ENCODE measurements at regions not wholly inside any gene's neighbourhood (a gene's known extent, or its start where the extent isn't known, plus 50 kb on each side); places are given as distances from the start of the nearest gene placed in this dataset.

DNA sequence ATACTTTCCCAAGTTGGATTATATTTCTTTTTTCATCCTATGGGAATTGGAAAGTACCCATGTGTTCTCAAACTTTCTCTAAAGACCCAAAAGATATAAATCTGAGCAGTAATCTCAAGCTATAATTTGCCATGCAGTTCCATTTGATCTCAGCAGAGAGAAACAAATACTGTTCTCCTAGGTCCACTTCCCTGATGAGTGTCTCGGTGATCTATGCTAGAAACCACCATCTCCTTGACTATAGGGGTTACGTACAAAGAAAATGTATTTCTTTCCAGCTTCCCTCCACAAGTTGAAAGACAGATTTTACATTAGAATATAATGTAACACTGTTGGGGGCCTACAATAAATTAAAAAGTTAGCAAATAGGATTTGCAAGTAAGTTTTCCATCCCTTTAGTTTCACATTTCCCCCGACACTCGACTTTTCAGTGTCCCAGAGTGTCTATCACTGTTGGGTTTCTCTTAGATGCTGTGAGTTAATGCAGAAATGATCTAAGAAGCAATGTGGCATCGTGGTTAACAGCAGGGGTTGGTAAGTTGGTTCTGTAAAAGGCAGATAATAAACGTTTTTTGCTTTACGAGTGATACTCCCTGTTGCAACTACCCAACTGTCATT, 465.1 kb upstream of the CFAP20DC start:
- no peak for DNase-seq
- Histone ChIP-seq H3K9me3 (no peaks in the 10 kb centered on the region), H3K4me3 (no peak overlapping the region), H3K4me1 (no peaks in the 10 kb centered on the region), H3K27me3 (peaks cover 0 to 3% (median 0%) of the 10 kb centered on the region in 3 donors), H3K27ac (no peak overlapping the region), H3K36me3 (no peaks in the 10 kb centered on the region)
- intact Hi-C loops (cut with DNase I; ENCODE audit: low total_unique reads) = no loop called here
- TF ChIP-seq POLR2A (IDR thresholded peaks at IDR 0.05) = no peak
- no peak for TF ChIP-seq CTCF (IDR thresholded peaks at IDR 0.05 in 4 of 5, conservative IDR thresholded peaks at IDR 0.05 in 1 of 5)
- in situ Hi-C loops (cut with MboI; ENCODE audit: low sequenced_read_pairs in 4 of 4) = no loop called here
- ATAC-seq = no peak

- intact Hi-C loops (cut with DNase I; ENCODE audit: low total_unique reads) (no loop called here), in situ Hi-C loops (cut with MboI; ENCODE audit: low sequenced_read_pairs in 4 of 4) (no loop called here)
- Histone ChIP-seq H3K27ac (no peak overlapping the region), H3K9me3 (no peaks in the 10 kb centered on the region), H3K36me3 (no peaks in the 10 kb centered on the region), H3K27me3 (peaks cover 0 to 3% (median 0%) of the 10 kb centered on the region in 3 donors), H3K4me3 (no peak overlapping the region), H3K4me1 (no peaks in the 10 kb centered on the region)
- ATAC-seq = no peak
- DNase-seq = no peak
- TF ChIP-seq CTCF (IDR thresholded peaks at IDR 0.05 in 4 of 5, conservative IDR thresholded peaks at IDR 0.05 in 1 of 5) = no peak
Observed at GRCh38 chr3:59513570-59513969, 463.7 kb upstream of the CFAP20DC start.

DNA sequence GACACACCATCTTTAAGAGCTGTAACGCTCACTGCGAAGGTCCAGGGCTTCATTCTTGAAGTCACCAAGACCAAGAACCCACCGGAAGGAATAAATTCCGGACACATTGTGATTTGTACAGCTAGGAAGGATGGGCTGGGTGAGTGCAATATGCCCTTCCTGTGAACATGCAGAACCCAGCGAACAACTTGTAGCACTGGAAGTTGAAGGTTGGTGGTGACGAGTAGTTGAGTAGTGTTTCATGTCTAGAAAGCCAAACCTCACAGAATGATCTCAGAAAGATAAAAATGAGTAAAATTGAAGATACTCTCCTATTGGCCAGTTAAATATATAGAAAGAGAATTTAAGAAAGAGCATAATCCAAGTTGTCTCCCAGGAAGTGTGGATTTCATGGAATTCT, 462.2 kb upstream of the CFAP20DC start:
- no peak overlapping the region for H3K27ac ChIP-seq
- in situ Hi-C loops (cut with MboI; ENCODE audit: low sequenced_read_pairs in 4 of 4) = no loop called here
- no peaks in the 10 kb centered on the region for H3K36me3 ChIP-seq
- no peaks in the 10 kb centered on the region for H3K9me3 ChIP-seq
- no peaks in the 10 kb centered on the region for H3K4me1 ChIP-seq
- no peak overlapping the region for H3K4me3 ChIP-seq
- H3K27me3 ChIP-seq = peaks cover 0 to 3% (median 0%) of the 10 kb centered on the region in 3 donors
- no peak for ATAC-seq
- DNase-seq = no peak
- intact Hi-C loops (cut with DNase I; ENCODE audit: low total_unique reads) = no loop called here
- no peak for TF ChIP-seq CTCF (IDR thresholded peaks at IDR 0.05 in 4 of 5, conservative IDR thresholded peaks at IDR 0.05 in 1 of 5)
- TF ChIP-seq POLR2A (IDR thresholded peaks at IDR 0.05) = no peak

DNA sequence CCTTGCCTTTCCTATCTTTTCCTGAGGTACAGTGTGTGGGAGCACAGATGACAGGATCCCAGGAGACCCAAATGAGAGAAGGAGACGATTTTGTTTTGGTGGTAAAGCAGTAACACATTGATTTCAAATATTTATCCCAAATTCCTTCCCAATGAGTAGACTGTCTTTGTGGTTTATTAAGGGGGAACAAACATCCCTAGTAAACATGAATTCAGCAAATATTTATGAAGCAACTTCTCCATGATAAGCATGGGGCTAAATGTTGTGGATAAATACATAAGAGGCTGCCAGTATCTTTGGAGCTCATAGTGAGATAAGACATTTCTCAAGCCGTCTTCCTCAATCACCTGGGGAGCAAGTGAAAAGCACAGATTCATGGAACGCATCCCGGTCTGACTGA, 460.8 kb upstream of the CFAP20DC start:
- Histone ChIP-seq H3K27ac (no peak overlapping the region), H3K36me3 (no peaks in the 10 kb centered on the region), H3K4me1 (no peaks in the 10 kb centered on the region), H3K27me3 (peaks cover 0 to 3% (median 0%) of the 10 kb centered on the region in 3 donors), H3K4me3 (no peak overlapping the region), H3K9me3 (no peaks in the 10 kb centered on the region)
- TF ChIP-seq CTCF (IDR thresholded peaks at IDR 0.05 in 4 of 5, conservative IDR thresholded peaks at IDR 0.05 in 1 of 5) = no peak
- TF ChIP-seq POLR2A (IDR thresholded peaks at IDR 0.05) = no peak
- ATAC-seq (no peak), DNase-seq (no peak)
- intact Hi-C loops (cut with DNase I; ENCODE audit: low total_unique reads) = no loop called here
- in situ Hi-C loops (cut with MboI; ENCODE audit: low sequenced_read_pairs in 4 of 4) = no loop called here

- DNase-seq (no peak), ATAC-seq (no peak)
- Histone ChIP-seq H3K4me1 (no peaks in the 10 kb centered on the region), H3K27me3 (no peaks in the 10 kb centered on the region), H3K36me3 (no peaks in the 10 kb centered on the region), H3K27ac (no peak overlapping the region), H3K9me3 (no peaks in the 10 kb centered on the region), H3K4me3 (no peak overlapping the region)
- intact Hi-C loops (cut with DNase I; ENCODE audit: low total_unique reads) = no loop called here
- TF ChIP-seq CTCF (IDR thresholded peaks at IDR 0.05 in 4 of 5, conservative IDR thresholded peaks at IDR 0.05 in 1 of 5) (no peak), POLR2A (IDR thresholded peaks at IDR 0.05) (no peak)
- in situ Hi-C loops (cut with MboI; ENCODE audit: low sequenced_read_pairs in 4 of 4) = no loop called here
Observed at GRCh38 chr3:59508273-59508672, 458.4 kb upstream of the CFAP20DC start.

All from gastrocnemius medialis (tissue), 4 donors.